GM15510 (cell line): ENCODE measurements at regions not wholly inside any gene's neighbourhood (a gene's known extent, or its start where the extent isn't known, plus 50 kb on each side); places are given as distances from the start of the nearest gene placed in this dataset.

Experiments used
- POLR2A ChIP-seq: IDR thresholded peaks from 3 replicates; pipeline ENCODE4 v1.6.1; 2011; ENCODE audit warnings: borderline replicate concordance; ENCODE audit not compliant: insufficient read length; ENCODE audit errors: extremely low read depth

DNA sequence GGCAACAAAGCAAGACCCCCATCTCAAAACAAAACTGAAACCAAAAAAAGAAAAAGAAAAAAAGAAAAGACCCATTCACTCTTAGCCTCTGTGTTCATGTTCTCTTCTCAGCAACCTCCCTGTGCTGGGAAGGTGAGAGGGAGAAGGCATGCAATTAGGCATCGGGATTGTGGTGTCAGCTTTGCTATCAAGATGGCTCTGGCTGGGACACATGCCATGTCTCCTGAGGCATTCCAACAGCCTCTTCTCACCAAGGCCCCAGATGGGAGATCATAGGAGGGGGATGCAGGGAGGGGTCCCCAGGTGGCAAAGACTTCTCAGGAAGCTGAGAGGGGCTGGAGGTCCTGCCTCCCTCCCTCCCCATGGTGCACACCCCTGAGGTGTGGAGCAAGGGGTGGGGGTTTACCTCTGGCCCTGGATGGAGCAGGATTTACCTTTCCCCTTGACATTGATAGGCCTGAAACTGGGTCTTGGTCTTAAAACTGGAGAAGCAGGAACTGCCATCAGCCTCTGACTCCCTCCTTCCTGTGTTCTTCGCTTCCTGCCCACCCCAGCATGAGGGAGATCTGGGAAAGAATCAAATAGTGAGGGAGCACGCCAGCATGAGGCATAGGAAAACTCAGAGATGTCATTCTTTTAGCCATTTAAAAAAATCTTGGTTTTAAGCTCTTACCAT lies 96.2 kb upstream of the DUSP5 start:
- no peak for TF ChIP-seq POLR2A

DNA sequence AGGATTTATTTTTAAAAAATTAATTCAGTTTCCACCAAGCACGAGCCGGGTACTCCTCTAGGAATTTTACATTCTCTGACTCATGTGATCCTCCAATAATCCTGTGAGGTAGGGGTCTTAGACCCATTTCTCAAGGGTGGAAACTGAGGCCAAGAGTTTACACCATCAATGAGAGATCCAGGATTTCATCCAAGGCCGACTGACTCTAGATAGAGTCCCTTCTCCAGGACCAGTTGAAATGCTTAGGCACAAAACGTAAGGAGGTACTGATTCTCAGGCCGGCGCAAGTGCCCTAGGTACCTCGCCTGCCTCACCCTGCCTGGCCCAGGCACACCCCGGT lies 95.7 kb upstream of the DUSP5 start:
- TF ChIP-seq POLR2A: no peak

DNA sequence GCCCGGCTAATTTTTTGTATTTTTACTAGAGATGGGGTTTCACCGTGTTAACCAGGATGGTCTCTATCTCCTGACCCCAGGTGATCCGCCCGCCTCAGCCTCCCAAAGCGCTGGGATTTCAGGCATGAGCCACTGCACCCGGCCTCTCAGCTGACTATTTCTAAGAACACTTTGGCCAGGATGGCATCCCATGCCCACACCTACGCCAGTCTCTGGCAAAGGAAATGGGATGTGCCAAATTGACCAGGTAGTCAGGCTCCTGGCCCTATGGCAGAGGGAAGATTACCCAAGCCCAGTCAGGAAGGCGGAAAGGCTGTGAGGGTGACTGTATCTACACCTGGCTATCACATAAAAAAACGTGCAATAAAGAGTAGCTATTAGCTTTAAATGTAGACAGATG lies 94.1 kb upstream of the DUSP5 start:
- TF ChIP-seq POLR2A: no peak

DNA sequence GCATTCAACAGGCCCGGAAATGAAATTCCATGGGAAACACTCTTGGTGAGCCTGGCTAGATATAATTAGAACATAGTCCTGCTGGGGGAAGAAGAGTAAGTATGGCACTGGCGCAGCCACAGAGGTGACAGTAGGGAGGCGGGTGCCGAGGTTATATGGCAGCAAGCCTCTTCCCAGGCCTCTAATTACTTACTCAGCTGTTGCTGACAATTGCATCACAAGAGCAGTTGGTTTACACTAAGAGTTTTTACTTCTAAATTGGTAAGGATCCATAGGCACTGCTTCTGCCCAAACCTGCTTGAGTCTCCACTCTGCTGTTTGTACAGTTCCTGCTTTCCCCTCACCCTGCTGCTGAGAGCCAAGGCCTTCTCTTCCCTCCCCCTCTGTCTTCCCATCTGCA lies 93.3 kb upstream of the DUSP5 start:
- no peak for TF ChIP-seq POLR2A

DNA sequence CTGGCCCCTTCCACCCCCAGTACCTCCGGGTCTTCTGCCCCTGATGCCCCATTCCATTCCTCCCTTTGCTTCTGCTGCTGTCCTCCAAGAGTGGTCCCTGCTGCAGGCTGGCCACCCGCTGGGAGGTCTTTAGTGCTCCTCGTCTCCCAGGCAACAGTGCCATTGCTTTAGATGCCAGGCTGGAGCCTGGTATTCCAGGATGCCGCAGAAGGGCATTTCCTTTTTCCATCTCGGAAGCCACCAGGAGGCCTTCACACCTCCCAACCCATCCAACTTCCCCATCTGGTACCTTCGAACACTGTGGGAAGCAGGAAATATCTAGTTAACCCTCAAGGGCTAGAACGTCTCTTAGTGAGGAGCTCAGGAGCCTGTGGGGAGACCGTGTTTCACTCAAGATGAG lies 92.9 kb upstream of the DUSP5 start:
- no peak for TF ChIP-seq POLR2A

DNA sequence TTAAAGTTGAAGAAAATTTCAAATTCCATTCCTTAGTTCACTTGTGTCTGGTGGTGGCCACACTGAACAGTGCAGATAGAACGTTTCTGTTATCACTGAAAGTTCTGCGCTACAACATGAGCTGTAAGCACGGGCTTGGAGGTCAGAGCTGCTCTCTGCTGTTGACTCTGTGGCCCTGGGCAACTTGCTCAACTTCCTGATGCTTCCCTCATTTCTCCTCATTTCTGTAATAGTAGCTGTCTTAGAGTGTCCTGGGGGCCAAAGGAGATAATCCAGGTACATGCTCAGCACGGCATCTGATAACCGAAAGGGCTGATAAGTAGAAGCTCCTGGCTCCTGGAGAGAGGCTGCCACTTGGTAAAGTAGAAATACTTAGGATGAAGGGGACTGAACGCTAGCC lies 92.3 kb upstream of the DUSP5 start:
- TF ChIP-seq POLR2A: no peak

DNA sequence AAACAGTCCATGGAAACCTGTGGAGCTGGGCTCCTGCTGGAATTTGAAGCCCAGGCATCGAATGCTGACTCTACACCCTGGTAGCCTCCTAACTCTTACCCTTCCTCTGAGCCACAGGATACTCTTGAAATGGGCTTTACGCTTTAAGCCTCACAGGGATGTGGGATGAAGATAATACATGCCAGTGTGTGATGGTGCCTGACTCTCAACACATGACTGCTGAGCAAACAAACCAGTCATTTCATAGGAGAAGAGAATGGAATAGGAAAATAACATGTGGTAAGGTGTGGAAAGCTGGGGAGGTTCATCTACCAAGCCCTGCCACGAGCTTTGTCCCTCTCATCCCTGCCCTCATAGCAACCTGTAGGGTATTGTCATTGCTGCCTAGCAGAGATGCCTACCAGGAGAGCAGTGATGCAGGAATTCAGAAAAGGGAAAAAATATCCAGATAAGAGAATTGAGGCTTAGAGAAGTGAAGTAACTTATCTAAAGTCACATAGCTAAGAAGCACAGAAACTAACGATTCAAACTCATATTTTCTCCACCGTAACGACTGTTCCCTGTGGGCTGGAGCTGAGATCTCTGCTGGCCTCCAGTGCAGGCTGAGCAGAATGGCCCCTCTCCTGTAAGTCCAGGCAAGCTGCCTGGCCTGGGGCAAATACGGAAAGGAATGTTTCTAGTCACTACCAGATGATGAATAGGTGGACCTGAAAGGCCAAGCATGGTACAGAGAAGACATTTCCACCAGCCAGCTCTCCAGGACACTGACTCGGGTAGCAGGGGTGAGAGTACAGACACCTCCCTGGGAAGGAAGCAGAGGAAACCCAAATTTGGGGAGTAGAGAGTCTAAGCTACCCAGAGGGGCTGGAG lies 90.2 kb upstream of the DUSP5 start:
- no peak for TF ChIP-seq POLR2A

DNA sequence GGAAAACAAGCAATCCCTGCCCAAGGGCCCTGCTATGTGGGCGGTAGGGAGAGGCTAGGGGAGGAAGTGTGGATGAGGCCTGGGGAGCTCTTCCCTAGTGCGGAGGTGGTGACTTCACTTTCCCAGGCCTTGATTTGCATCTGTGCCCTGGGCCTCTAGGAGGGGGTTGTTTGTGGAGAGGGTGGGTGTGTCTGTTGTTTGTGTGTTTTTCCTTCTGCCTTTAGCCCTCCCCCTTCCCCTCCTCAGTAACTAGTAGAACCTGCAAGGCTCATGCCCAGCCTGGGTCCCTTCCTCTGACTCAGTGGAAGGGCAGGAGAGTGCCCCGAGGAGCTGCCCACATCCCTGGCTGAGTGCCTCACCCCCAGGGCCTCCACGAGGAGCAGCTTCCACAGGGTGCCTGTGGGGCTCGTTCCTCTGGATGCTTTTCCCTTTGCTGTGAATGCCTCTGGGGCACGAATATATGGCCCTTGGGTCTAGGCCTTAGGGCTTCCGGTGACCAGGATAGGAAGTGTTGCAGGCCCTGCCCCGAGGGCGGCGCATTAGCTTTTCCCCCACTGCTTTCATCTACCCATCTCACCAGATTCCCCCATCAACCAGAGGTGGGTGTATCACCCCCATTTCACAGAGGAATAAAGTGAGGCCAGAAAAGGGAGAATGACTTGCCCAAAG lies 89.4 kb upstream of the DUSP5 start:
- no peak for TF ChIP-seq POLR2A

DNA sequence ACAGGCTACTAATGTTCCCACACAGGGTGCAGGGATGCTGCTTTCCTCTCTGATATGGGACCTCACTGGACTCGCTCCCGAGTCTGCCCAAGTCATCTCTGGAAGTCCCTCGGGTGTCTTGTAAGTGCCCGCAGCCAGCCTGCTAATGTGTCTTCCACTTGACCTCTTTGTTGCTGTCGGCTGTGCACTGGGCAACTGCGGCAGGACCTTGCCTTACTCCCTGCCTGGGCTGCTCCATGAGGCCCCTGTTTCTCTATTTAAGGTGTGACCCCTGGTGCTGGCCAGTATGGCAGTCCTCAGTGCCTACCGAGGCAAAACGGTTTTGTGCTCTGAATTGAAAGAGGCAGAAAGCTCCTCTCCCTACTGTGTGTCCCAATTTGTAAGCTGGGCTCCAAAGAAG lies 88.8 kb upstream of the DUSP5 start:
- TF ChIP-seq POLR2A: no peak

DNA sequence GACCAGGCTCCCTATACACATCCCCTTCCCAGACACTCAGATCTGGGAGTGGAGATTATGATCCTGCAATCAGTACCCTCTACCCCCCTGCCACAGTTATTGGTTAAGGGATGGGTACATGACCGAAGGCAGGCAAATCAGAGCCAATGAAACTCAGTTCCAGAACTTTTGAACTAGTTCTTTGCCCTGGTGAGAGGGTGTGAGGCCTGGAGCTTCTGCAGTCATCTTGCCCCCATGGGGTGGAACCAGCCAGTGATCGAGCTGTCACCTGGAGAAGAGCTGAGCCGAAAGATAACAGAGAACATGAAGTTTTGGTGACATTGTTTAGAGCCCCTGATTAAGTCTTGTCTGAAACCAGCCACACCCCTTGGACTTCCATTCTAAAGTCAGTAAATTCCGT lies 88.2 kb upstream of the DUSP5 start:
- no peak for TF ChIP-seq POLR2A

DNA sequence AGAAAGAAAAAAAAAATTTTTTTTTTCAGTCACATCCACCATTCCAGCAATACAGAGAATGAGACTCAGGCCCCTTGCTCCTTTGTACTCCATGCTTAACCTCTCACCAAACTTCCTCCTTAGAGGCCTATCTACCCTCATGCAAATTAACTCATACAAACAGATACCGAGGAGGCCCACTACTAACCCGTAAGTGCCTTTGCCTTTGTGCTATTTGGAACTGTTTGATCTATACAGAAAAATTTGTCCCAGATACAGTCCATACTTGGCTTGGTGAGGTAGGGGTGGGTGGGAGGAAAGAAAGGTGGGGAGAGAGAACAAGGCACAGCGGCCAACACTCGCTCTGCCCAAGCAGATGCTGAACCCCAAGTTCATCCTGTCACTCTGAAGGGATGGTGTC lies 87.8 kb upstream of the DUSP5 start:
- TF ChIP-seq POLR2A: no peak

DNA sequence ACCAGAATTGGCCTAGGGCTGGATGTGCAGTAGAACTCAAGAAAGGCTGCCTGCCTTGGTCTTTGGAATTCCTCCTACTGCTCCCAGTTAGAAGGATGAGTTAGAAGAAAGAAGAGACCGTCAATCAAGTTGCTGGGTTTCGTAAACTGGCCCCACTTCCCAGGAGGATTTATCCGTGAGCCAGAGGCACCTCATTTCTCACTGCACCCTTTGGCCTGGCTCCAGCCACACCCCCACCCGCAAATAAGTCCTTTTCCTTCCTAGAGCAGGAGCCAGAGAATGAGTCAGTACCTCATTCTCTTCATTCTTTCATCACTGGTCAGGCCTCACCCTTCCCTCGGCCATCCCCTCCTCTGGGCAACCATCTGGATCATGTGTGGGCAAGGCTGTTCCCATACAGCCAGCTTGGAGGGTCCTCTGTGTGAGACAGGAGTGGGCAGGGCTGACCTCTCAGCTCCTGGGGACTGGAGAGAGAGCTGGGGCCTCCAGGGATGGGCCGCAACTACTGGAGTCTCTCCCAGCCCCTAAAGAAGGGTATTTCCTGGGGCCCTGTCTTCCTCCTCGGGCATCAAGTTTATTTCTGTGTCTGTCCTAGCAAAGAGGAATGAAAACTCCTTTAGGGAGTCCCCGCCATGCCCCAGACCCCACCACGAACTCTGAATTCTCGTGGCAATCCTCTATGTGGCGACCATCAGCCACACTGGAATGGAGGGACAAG lies 87.2 kb upstream of the DUSP5 start:
- TF ChIP-seq POLR2A: no peak

DNA sequence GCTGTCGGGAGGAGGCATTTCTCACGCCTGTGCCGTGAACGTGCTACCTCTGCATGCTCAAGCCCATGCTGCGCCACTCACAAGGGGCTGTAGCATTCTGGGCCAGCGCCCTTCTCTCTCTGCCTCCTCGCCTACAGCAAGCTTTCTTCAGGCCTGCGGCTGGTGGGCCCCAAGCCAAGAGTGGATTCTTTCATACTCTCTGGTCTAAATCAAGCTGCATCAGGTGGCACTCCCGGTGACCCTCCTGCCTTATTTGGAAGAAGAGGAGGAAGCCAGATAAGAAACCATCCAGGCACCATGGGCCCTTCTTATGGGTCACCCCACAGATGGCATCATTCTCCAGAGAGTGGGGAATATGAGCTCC lies 86.7 kb upstream of the DUSP5 start:
- TF ChIP-seq POLR2A: no peak

DNA sequence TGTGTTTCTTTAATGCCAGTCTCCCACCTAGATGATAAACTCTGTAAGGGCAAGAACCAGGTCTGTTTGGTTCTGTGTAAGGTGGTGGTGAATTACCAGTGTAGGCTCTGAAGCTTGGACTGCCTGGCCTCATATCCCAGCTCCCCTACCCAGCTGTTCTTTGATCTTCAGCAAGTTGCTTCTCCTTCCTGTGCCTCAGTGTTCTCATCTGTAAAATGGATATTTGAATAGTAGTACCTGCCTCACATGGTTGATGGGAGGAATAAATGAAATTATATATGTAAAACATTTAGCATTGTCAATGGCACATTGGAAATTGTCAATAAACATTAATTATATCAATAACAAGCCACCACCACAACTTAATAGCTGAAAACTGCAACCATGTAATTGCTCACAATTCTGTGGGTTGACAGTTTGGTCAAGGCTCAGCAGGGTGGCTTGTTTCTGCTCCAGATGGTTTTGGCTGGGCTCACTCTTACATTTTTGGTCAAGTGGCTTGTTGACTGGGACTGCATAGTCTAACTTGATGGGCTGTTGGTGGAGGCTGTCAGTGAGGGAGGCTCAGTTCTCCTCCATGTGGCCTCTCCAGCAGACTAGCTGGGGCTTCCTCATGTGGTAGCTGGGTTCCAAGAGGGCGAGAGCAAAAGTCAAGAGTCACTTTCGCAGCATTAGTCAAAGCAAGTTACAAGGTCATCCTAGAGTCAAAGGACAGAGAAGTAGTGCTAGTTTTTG lies 84.5 kb upstream of the DUSP5 start:
- no peak for TF ChIP-seq POLR2A
